ENCODE measurements at regions not wholly inside any gene's neighbourhood (a gene's known extent, or its start where the extent isn't known, plus 50 kb on each side); places are given as distances from the start of the nearest gene placed in this dataset.

DNA sequence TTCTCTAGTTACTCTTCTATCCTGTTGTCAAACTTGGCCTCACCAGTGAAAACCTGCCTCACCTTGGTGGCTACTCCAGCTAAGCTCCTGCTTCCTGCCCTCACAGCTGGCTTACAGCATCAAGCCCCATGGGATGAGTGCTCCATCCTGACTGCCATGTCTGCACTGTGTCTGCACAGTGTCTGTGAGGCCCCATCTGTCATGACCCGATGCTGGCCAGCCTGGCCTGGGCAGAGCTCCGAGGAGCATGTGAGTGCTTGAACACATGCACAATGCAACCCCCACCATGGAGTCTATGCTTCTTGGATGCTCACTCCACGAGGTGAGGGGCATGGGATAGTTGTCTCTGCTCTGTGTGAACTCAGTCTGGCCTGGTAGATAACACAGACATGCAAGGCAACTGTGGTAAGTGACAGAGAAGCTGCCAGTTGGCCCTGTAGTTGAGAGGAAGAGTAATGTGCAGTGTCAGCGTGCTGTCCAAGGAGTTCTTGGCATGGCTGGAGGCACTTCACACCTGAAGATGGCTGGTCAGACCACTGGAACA lies 207.1 kb upstream of the ZNF32 start:
- TF ChIP-seq, protein P1, sequence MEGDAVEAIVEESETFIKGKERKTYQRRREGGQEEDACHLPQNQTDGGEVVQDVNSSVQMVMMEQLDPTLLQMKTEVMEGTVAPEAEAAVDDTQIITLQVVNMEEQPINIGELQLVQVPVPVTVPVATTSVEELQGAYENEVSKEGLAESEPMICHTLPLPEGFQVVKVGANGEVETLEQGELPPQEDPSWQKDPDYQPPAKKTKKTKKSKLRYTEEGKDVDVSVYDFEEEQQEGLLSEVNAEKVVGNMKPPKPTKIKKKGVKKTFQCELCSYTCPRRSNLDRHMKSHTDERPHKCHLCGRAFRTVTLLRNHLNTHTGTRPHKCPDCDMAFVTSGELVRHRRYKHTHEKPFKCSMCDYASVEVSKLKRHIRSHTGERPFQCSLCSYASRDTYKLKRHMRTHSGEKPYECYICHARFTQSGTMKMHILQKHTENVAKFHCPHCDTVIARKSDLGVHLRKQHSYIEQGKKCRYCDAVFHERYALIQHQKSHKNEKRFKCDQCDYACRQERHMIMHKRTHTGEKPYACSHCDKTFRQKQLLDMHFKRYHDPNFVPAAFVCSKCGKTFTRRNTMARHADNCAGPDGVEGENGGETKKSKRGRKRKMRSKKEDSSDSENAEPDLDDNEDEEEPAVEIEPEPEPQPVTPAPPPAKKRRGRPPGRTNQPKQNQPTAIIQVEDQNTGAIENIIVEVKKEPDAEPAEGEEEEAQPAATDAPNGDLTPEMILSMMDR (IDR thresholded peaks at IDR 0.05), result no peak
- TF ChIP-seq POLR2A (IDR thresholded peaks at IDR 0.05), result no peak

Data from tibial nerve (tissue), 3 donors.